ENCODE measurements at regions not wholly inside any gene's neighbourhood (a gene's known extent, or its start where the extent isn't known, plus 50 kb on each side); places are given as distances from the start of the nearest gene placed in this dataset.

DNA sequence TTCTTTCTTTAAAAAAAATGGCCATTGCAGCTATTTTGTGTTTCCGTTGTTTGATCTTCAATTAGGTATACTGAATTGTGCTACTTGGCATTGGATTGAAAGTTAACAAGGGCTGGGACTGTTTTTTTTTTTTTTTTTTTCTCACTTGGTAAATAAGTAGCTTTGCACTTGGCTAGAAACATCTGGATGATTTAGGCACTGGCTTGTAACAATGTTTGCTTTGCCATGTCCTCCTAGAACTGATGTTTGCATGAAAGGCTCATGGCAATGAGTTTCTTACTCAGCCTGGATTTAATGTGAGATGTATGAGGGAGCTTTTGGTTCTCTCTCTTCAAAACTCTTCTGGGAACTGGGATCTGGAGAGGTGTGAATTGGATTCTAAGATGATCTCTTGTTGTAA lies 414.1 kb downstream of the CDH26 start:
- TF ChIP-seq, protein P1, sequence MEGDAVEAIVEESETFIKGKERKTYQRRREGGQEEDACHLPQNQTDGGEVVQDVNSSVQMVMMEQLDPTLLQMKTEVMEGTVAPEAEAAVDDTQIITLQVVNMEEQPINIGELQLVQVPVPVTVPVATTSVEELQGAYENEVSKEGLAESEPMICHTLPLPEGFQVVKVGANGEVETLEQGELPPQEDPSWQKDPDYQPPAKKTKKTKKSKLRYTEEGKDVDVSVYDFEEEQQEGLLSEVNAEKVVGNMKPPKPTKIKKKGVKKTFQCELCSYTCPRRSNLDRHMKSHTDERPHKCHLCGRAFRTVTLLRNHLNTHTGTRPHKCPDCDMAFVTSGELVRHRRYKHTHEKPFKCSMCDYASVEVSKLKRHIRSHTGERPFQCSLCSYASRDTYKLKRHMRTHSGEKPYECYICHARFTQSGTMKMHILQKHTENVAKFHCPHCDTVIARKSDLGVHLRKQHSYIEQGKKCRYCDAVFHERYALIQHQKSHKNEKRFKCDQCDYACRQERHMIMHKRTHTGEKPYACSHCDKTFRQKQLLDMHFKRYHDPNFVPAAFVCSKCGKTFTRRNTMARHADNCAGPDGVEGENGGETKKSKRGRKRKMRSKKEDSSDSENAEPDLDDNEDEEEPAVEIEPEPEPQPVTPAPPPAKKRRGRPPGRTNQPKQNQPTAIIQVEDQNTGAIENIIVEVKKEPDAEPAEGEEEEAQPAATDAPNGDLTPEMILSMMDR (IDR thresholded peaks at IDR 0.05; ENCODE audit: low read length): no peak
- TF ChIP-seq EZH2 (optimal IDR thresholded peaks at IDR 0.05; ENCODE audit: low read depth, low read length) (no peak), EZH2phosphoT487 (IDR thresholded peaks at IDR 0.05; ENCODE audit: low read length) (no peak)
